SK-N-MC (cell line): ENCODE measurements at regions not wholly inside any gene's neighbourhood (a gene's known extent, or its start where the extent isn't known, plus 50 kb on each side); places are given as distances from the start of the nearest gene placed in this dataset.

ENCODE experiments used
- EZH2 ChIP-seq: fragments of 200-600 bp; sonication (generic); IDR thresholded peaks from one replicate; pipeline ENCODE4 v1.6.1; 2017; ENCODE audit warnings: antibody characterized with exemption
- FOXP2 ChIP-seq: optimal IDR thresholded peaks from 2 replicates; pipeline ENCODE3; 2011; ENCODE audit warnings: mild to moderate bottlenecking, moderate library complexity; ENCODE audit not compliant: insufficient read depth; ENCODE audit errors: extremely low read length, control extremely low read depth
- POLR2AphosphoS5 ChIP-seq: IDR thresholded peaks from 2 replicates; pipeline ENCODE4 v1.6.1; 2012; ENCODE audit warnings: mild to moderate bottlenecking, low read depth, low read length, borderline replicate concordance

GRCh38 chr16:25488435-25488834 is 203.3 kb upstream of the HS3ST4 start:
- TF ChIP-seq POLR2AphosphoS5 (no peak), EZH2 (no peak), FOXP2 (no peak)
